ACHN (cell line): ENCODE measurements at regions not wholly inside any gene's neighbourhood (a gene's known extent, or its start where the extent isn't known, plus 50 kb on each side); places are given as distances from the start of the nearest gene placed in this dataset.

ENCODE experiments used
- DNase-seq: peaks from one replicate; pipeline ENCODE4 v3.0.0-alpha.2; 2015
- in situ Hi-C: cut with HindIII; loops from 2 replicates; pipeline ENCODE4 v1.10.0; 2017; ENCODE audit warnings: low sequenced_read_pairs, low pct_ligation_motif_present, low pct_unique_long_range_greater_than_20kb

GRCh38 chr2:7953195-7953594, 728.7 kb upstream of the ID2 start:
- in situ Hi-C loops, result no loop called here
- DNase-seq, result no peak

GRCh38 chr2:7954234-7954633, 727.6 kb upstream of the ID2 start:
- in situ Hi-C loops, result no loop called here
- DNase-seq, result no peak

- DNase-seq, result no peak
- in situ Hi-C loops, result no loop called here
These were observed 725.6 kb upstream of the ID2 start for GRCh38 chr2:7956126-7956689.

- in situ Hi-C loops, result no loop called here
- no peak for DNase-seq
These were observed 720.3 kb upstream of the ID2 start for GRCh38 chr2:7961550-7961949.

GRCh38 chr2:7962161-7962560, 719.7 kb upstream of the ID2 start:
- in situ Hi-C loops, result no loop called here
- DNase-seq, result no peak

GRCh38 chr2:7963787-7964186, 718.1 kb upstream of the ID2 start:
- in situ Hi-C loops, result no loop called here

GRCh38 chr2:7966032-7966431, 715.8 kb upstream of the ID2 start:
- in situ Hi-C loops, result no loop called here
- DNase-seq, result no peak

More at GRCh38 chr2:7963787-7964186, 718.1 kb upstream of the ID2 start:
- DNase-seq, result no peak

GRCh38 chr2:7967707-7968405, 714.0 kb upstream of the ID2 start:
- in situ Hi-C loops, result no loop called here
- DNase-seq, result no peak

GRCh38 chr2:7969756-7970515, 711.9 kb upstream of the ID2 start:
- DNase-seq, result no peak
- in situ Hi-C loops, result no loop called here

GRCh38 chr2:7971248-7971647, 710.6 kb upstream of the ID2 start:
- in situ Hi-C loops, result no loop called here
- DNase-seq, result no peak

GRCh38 chr2:7971841-7972240, 710.0 kb upstream of the ID2 start:
- no peak for DNase-seq
- in situ Hi-C loops, result no loop called here

- in situ Hi-C loops, result no loop called here
- no peak for DNase-seq
These were observed 709.2 kb upstream of the ID2 start for GRCh38 chr2:7972670-7973069.

- in situ Hi-C loops, result no loop called here
- no peak for DNase-seq
These were observed 707.9 kb upstream of the ID2 start for GRCh38 chr2:7973801-7974480.

GRCh38 chr2:7974936-7975335, 706.9 kb upstream of the ID2 start:
- in situ Hi-C loops, result no loop called here
- no peak for DNase-seq

- in situ Hi-C loops, result no loop called here
- DNase-seq, result no peak
These were observed 705.6 kb upstream of the ID2 start for GRCh38 chr2:7976206-7976605.

GRCh38 chr2:7977981-7978380, 703.9 kb upstream of the ID2 start:
- DNase-seq, result no peak
- in situ Hi-C loops, result no loop called here

- in situ Hi-C loops, result no loop called here
- DNase-seq, result no peak
These were observed 699.8 kb upstream of the ID2 start for GRCh38 chr2:7982054-7982453.

GRCh38 chr2:7983451-7983850, 698.4 kb upstream of the ID2 start:
- DNase-seq, result no peak
- in situ Hi-C loops, result no loop called here

GRCh38 chr2:7983912-7984311, 697.9 kb upstream of the ID2 start:
- DNase-seq, result no peak
- in situ Hi-C loops, result no loop called here
